K562 (cell line): ENCODE measurements at regions not wholly inside any gene's neighbourhood (a gene's known extent, or its start where the extent isn't known, plus 50 kb on each side); places are given as distances from the start of the nearest gene placed in this dataset.
"Not testable (repeated sequence)": the region's sequence is repeated elsewhere in the genome, so short reads cannot be mapped to it uniquely, and the experiment has no call there.

Experiments used
- ATAC-seq: fragments of 200-7000 bp; cut with Tn5 transposase; 3 replicates; pipeline ENCODE4 v1.9.1; 2020; ENCODE audit warnings: moderate library complexity
- BruUV-seq: library from RNA; stranded (reverse); fragments of 400-500 nt; replicated peaks from 2 replicates; lab custom pipeline; 2021; lab: Mats Ljungman, UMichigan
- CTCF ChIA-PET: fragments of 300-600 bp; formaldehyde crosslinking; extraction: SDS; loops from one replicate; lab custom pipeline; 2021; ENCODE audit warnings: low intra/inter-chr PET ratio; lab: Yijun Ruan, JAX
- POLR2A ChIA-PET: fragments of 300-600, 350-650 bp; sonication (Branson Sonifier 250); formaldehyde crosslinking; extraction: SDS; loops from one replicate; lab custom pipeline; 2021; ENCODE audit warnings: antibody characterized with exemption, inconsistent platforms; lab: Yijun Ruan, JAX
- DNase-seq, 4 experiments: peaks; one replicate each; pipeline versions ENCODE4 v3.0.0 to v3.0.0-alpha.2; 2011 to 2018; ENCODE audit warnings: low spot score in 3 of 4, mixed read lengths in 3 of 4; ENCODE audit errors: extremely low read depth in 1 of 4
- FAIRE-seq: peaks from 2 replicates; lab custom pipeline; 2011; peaks lifted over from hg19 to GRCh38; lab: Jason Lieb, UNC
- H2AFZ ChIP-seq: 2 replicates; pipeline ENCODE4 v1.6.0; 2011; ENCODE audit warnings: low read depth, low read length, control low read depth, inconsistent platforms
- H3K27ac ChIP-seq: fragments of 200-600 bp; 3 replicates; pipeline ENCODE4 v1.8.0; 2011; ENCODE audit warnings: low read depth, mild to moderate bottlenecking, control low read depth, inconsistent platforms, low read length, moderate library complexity, mixed read lengths; ENCODE audit errors: extremely low read depth
- H3K27me3 ChIP-seq, 2 experiments: fragments of 300-600 bp in 1 of 2; 2 replicates in 1 of 2; 3 replicates in 1 of 2; pipeline versions ENCODE4 v1.6.0 to v1.8.0; 2011; ENCODE audit warnings: inconsistent platforms in 2 of 2, low read length in 2 of 2, mild to moderate bottlenecking in 1 of 2, mixed read lengths in 1 of 2, moderate library complexity in 1 of 2; ENCODE audit not compliant: control insufficient read depth in 2 of 2, insufficient read depth in 2 of 2
- H3K36me3 ChIP-seq: fragments of 300-600 bp; 3 replicates; pipeline ENCODE4 v1.8.0; 2011; ENCODE audit warnings: mild to moderate bottlenecking, low read length, inconsistent platforms; ENCODE audit not compliant: control insufficient read depth, insufficient read depth
- H3K4me1 ChIP-seq, 2 experiments: fragments of 200-600 bp in 1 of 2; replicated peaks in 1 of 2; 2 replicates in 1 of 2; 3 replicates in 1 of 2; pipeline versions ENCODE4 v1.5.1 to v1.8.0; 2011; ENCODE audit warnings: inconsistent platforms in 2 of 2, low read length in 2 of 2, mild to moderate bottlenecking in 1 of 2, mixed read lengths in 1 of 2, moderate library complexity in 1 of 2; ENCODE audit not compliant: control insufficient read depth in 2 of 2, insufficient read depth in 2 of 2
- H3K4me2 ChIP-seq: 2 replicates; pipeline ENCODE4 v1.6.1; 2011; ENCODE audit warnings: low read length, control low read depth, inconsistent platforms, mixed read lengths; ENCODE audit not compliant: insufficient read depth
- H3K4me3 ChIP-seq: fragments of 200-600 bp; sonication (generic), shearing (Covaris generic); 2 replicates; pipeline ENCODE4 v1.5.1; 2016; ENCODE audit warnings: control low read depth, inconsistent platforms
- H3K79me2 ChIP-seq: fragments of 200-600 bp; 3 replicates; pipeline ENCODE4 v1.8.0; 2011; ENCODE audit warnings: low read length, inconsistent platforms; ENCODE audit not compliant: control insufficient read depth, insufficient read depth
- H3K9ac ChIP-seq, 2 experiments: 2 replicates each; pipeline versions ENCODE4 v1.6.0 to v1.6.1; 2011; ENCODE audit warnings: low read depth in 2 of 2, low read length in 2 of 2, control low read depth in 1 of 2, inconsistent platforms in 1 of 2, mild to moderate bottlenecking in 1 of 2, mixed read lengths in 1 of 2; ENCODE audit not compliant: insufficient read depth in 1 of 2
- H3K9me1 ChIP-seq: one replicate; pipeline ENCODE4 v1.6.0; 2011; ENCODE audit warnings: inconsistent platforms, mild to moderate bottlenecking, low read length, moderate library complexity; ENCODE audit not compliant: control insufficient read depth, insufficient read depth
- H3K9me3 ChIP-seq: replicated peaks from 2 replicates; pipeline ENCODE4 v1.5.1; 2011; ENCODE audit warnings: low read depth, low read length, inconsistent platforms; ENCODE audit not compliant: control insufficient read depth, insufficient read depth
- H4K20me1 ChIP-seq: replicated peaks from 2 replicates; pipeline ENCODE4 v1.6.1; 2011; ENCODE audit warnings: low read length, inconsistent platforms, mixed read lengths; ENCODE audit not compliant: control insufficient read depth, insufficient read depth
- DMBX1 ChIP-seq: fragments of 250-450 bp; sonication (Bioruptor Pico); IDR thresholded peaks from 2 replicates; pipeline ENCODE4 v1.8.0; 2022; ENCODE audit warnings: inconsistent platforms, mild to moderate bottlenecking, moderate library complexity, borderline replicate concordance
- ZNF133 ChIP-seq: fragments of 250-450 bp; sonication (Bioruptor Pico); IDR thresholded peaks from 2 replicates; pipeline ENCODE4 v1.4.0; 2020; ENCODE audit warnings: mild to moderate bottlenecking
- ZNF316 ChIP-seq: fragments of 450-650 bp; IDR thresholded peaks from 2 replicates; pipeline ENCODE4 v1.6.1; 2016
- WGBS: fragments of 100-300 bp; shearing (Covaris generic); methylation state at CpG from one replicate; pipeline ENCODE4 v1.1.6; 2016; ENCODE audit warnings: low coverage, mixed read lengths; ENCODE audit not compliant: insufficient coverage; ENCODE audit errors: missing lambda C conversion rate; 5-methylcytosine and 5-hydroxymethylcytosine counted together
- in situ Hi-C: fragments of 300-500 bp; cut with MboI; formaldehyde crosslinking; loops from 4 replicates; pipeline ENCODE4 v1.15.0; 2018; ENCODE audit warnings: inconsistent platforms, mixed read lengths
- intact Hi-C: fragments of 100-400 bp; cut with micrococcal nuclease; formaldehyde crosslinking; loops from 2 replicates; pipeline ENCODE4 v1.14.2; 2022
- TF ChIP-seq, protein P1 (sequence below): sonication (generic); formaldehyde crosslinking; IDR thresholded peaks from 2 replicates; pipeline ENCODE4 v1.8.0; 2023; ENCODE audit warnings: mild to moderate bottlenecking, missing genetic modification reagents

DNA sequence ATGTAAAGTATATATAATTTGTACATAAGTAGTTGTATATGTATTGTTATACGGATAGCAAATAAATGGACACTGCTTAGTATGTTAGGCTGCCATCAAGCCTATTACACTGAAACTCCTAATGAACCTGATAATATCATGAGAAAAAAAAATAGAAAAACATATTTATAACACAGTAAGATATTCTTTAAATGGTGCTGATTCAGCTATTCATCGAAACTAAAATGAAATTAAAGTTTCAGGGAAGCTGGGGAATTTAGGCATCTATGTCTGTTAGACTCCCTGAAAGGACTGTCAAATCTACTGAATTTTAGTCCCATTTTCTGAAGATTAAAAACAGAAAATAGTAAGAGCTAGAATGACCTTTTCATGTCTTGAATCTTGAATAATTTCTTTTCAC lies 647.1 kb upstream of the PABPC4L start:
- FAIRE-seq, result no peak
- Histone ChIP-seq H3K4me3 (no peak overlapping the region), H4K20me1 (no peaks in the 10 kb centered on the region), H3K36me3 (no peaks in the 10 kb centered on the region), H3K9me1 (no peaks in the 10 kb centered on the region), H3K9ac (no peak overlapping the region), H3K4me2 (no peak overlapping the region), H3K4me1 (no peaks in the 10 kb centered on the region), H3K9me3 (no peaks in the 10 kb centered on the region), H3K79me2 (no peaks in the 10 kb centered on the region), H3K27me3 (no peaks in the 10 kb centered on the region), H3K27ac (no peak overlapping the region), H2AFZ (no peak overlapping the region)
- in situ Hi-C loops (no loop called here), intact Hi-C loops (no loop called here)
- 9% methylated on average over 2 of the region's 2 CpGs for WGBS
- ATAC-seq, result no peak
- no TSS peak for BruUV-seq
- CTCF ChIA-PET, result no interaction called here
- POLR2A ChIA-PET, result no interaction called here
- TF ChIP-seq ZNF316 (peak; percentile 39; the same call in 1 of the 2 replicates), ZNF133 (CRISPR knock-in tag) (no peak), DMBX1 (CRISPR knock-in tag) (no peak)
- TF ChIP-seq, protein P1, sequence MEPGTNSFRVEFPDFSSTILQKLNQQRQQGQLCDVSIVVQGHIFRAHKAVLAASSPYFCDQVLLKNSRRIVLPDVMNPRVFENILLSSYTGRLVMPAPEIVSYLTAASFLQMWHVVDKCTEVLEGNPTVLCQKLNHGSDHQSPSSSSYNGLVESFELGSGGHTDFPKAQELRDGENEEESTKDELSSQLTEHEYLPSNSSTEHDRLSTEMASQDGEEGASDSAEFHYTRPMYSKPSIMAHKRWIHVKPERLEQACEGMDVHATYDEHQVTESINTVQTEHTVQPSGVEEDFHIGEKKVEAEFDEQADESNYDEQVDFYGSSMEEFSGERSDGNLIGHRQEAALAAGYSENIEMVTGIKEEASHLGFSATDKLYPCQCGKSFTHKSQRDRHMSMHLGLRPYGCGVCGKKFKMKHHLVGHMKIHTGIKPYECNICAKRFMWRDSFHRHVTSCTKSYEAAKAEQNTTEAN (CRISPR knock-in tag), result no peak
- DNase-seq, result no peak

DNA sequence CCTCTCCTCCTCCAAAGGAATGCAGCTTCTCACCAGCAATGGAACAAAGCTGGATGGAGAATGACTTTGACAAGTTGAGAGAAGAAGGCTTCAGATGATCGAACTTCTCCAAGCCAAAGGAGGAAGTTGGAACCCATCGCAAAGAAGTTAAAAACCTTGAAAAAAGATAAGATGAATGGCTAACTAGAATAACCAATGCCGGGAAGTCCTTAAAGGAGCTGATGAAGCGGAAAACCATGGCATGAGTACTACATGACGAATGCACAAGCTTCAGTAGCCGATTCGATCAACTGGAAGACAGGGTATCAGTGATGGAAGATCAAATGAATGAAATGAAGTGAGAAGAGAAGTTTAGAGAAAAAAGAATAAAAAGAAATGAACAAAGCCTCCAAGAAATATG lies 629.2 kb upstream of the PABPC4L start:
- H3K27me3 ChIP-seq, BruUV-seq, H3K9me1 ChIP-seq, H3K79me2 ChIP-seq, H3K4me2 ChIP-seq, H4K20me1 ChIP-seq, H3K9ac ChIP-seq, ATAC-seq, H3K9me3 ChIP-seq, in situ Hi-C loops, H3K36me3 ChIP-seq, H3K4me1 ChIP-seq, H2AFZ ChIP-seq, H3K4me3 ChIP-seq, DNase-seq, intact Hi-C loops, H3K27ac ChIP-seq, CTCF ChIA-PET, POLR2A ChIA-PET, FAIRE-seq: not testable (repeated sequence)
- WGBS, result 5% methylated on average over 7 of the region's 7 CpGs
